ENCODE measurements at regions not wholly inside any gene's neighbourhood (a gene's known extent, or its start where the extent isn't known, plus 50 kb on each side); places are given as distances from the start of the nearest gene placed in this dataset.

DNA sequence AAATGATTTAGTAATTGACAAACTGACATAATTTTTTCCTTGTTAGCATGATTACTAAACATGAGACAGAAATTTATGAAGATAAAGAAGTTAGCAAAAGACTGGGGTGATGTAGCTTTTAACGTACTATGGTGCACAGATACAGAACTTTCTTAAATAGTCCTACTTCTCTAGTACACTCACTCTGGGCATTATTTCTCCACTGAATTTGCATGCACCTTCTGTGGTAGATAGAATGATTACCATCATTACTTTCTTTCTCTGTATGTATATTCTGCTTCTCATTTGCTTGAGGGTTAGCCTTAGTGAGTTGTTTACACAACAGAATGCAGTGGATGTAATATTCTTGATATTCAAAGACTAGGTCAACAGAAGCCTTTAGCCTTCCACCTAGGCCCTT, 173.1 kb upstream of the EPHA7 start:
- no peak for DNase-seq (ENCODE audit: low read depth in 4 of 4, low spot score in 2 of 4)

DNA sequence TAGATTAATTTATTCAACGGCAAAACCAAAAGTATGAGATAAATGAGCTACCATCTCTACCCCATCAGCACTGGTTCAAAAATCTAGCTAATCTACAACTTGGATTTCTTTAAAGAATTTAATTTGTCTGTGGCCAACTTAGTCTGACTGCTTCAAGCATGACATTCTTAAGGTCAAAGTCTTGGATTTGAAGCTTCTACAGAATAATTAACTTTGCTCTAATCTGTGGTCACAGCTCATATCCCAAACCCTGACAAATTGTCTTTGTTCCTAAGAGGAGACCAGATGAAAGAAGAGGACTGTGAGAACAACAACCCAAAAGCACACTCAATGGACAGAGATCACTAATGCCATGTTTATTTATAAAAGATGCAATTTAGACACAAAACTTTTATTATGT, 166.9 kb upstream of the EPHA7 start:
- no peak for DNase-seq (ENCODE audit: low read depth in 4 of 4, low spot score in 2 of 4)

- DNase-seq (ENCODE audit: low read depth in 4 of 4, low spot score in 2 of 4) = no peak
These were observed 164.9 kb upstream of the EPHA7 start for GRCh38 chr6:93584300-93584699.

DNA sequence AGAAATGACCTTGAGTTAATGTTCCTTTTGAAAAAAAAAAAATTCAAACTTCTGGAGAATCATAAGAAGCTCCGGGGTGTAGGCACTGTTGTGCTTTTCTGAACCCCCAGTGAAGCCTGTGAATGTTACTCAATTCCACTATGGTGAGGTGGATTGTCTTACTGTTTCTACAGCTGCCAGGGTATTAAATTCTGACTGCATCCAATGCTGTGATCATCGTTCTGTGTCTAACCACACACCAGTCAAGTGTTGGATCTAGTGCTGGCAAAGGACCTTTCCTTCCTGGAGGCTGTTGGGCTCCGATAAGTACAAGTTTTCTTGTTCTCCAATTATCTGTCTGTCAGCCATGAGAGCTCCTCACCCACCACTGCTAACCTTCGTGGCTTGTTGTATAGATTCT, 162.0 kb upstream of the EPHA7 start:
- DNase-seq (ENCODE audit: low read depth in 4 of 4, low spot score in 2 of 4) = peak in 1 of 4 donors; percentile 24

GRCh38 chr6:93580446-93580845, 161.1 kb upstream of the EPHA7 start:
- no peak for DNase-seq (ENCODE audit: low read depth in 4 of 4, low spot score in 2 of 4)

GRCh38 chr6:93575495-93576267, 156.3 kb upstream of the EPHA7 start:
- DNase-seq (ENCODE audit: low read depth in 4 of 4, low spot score in 2 of 4) = no peak

GRCh38 chr6:93574299-93574698, 154.9 kb upstream of the EPHA7 start:
- DNase-seq (ENCODE audit: low read depth in 4 of 4, low spot score in 2 of 4) = no peak

- DNase-seq (ENCODE audit: low read depth in 4 of 4, low spot score in 2 of 4) = no peak
These were observed 152.0 kb upstream of the EPHA7 start for GRCh38 chr6:93571346-93571745.

- DNase-seq (ENCODE audit: low read depth in 4 of 4, low spot score in 2 of 4) = no peak
These were observed 148.8 kb upstream of the EPHA7 start for GRCh38 chr6:93568169-93568568.

DNA sequence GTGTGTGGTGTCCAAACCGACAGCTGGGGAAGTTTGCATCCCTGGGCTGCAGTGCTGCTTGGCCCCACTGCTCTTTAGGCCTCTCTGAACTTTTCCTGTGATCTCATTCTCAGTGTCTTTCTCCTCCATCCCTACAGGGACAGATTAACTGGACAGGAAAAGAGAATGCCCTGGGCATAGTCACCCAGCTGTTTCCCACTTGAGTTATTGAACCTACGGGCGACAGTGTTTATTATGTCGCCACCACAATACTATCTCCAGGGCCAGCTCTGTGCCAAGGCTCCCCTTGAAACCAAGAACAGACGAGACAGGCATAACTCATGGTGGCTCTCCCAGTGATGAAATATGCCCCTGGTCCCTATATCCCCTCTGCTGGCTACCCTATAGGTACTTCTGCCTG, 147.8 kb upstream of the EPHA7 start:
- DNase-seq (ENCODE audit: low read depth in 4 of 4, low spot score in 2 of 4) = no peak

DNA sequence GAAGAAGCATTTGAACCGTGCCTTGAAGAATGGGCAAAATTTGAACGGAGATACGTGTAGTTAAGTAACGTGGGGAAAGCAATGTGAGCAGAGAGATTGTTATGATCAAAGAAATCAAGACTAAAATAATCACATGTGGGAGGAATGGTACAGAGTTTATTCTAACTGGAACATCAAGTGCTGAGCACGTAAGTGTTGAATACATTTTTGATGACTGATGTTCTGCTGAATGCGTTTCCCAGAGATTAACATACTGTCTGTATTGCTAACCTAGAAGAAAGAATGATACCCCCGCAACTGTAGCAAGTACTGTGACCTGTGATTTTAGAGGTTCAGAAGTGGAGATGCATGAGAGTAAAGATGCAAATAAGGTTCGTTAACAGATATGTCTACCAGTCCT, 146.9 kb upstream of the EPHA7 start:
- DNase-seq (ENCODE audit: low read depth in 4 of 4, low spot score in 2 of 4) = no peak

GRCh38 chr6:93562582-93562981, 143.2 kb upstream of the EPHA7 start:
- no peak for DNase-seq (ENCODE audit: low read depth in 4 of 4, low spot score in 2 of 4)

DNA sequence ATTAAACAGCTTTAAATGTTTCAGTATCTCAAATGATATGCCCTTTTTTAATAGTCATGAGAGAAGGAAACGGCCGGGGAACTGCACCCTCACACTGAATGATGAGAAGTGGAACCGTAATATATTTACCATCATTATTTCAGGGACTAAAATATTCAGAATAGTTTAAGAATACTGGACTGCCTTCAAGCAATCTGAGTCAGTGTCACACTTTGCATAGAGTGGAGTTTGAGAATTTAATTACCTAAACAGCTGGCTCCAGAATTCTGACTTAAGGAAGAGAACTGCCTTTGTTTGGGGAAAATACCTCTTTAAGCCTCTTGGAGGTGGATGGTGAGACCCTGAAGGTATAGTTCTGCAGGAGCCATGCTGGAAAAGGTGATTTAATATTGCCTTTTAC, 135.9 kb upstream of the EPHA7 start:
- DNase-seq (ENCODE audit: low read depth in 4 of 4, low spot score in 2 of 4) = no peak

- DNase-seq (ENCODE audit: low read depth in 4 of 4, low spot score in 2 of 4) = no peak
These were observed 134.7 kb upstream of the EPHA7 start for GRCh38 chr6:93554018-93554417.

DNA sequence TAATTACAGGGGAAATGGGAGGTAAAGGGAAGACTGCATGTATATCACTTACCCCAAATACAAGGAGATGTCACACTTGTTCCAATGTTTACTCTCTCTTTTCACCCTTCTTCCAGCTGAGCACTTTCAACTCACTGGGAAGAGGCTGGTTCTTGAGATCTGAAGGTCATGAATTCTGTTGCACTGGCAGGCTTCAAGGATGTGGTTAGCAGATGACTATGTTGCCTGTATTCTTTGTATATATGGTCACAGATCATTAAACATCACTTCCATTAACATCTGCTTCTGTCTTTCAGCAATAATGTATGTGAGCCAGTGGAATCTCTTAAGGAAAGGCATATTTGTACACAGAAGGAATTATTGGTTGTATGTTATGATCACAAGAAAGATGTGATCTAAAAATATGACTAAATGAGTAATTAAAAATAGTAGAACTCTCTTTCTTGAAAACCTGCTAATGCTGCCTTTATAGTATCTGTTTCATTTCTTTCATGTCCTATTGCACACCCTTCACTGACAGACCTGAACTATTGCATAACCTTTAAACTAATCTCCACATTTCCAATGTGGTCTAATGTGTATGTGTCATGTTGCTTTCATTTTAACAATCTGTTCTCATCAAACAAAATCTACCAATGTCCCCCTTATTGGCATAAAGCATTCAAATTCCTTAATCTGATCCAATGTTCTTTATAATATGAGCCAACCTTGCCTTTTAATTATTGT, 131.4 kb upstream of the EPHA7 start:
- DNase-seq (ENCODE audit: low read depth in 4 of 4, low spot score in 2 of 4) = no peak

DNA sequence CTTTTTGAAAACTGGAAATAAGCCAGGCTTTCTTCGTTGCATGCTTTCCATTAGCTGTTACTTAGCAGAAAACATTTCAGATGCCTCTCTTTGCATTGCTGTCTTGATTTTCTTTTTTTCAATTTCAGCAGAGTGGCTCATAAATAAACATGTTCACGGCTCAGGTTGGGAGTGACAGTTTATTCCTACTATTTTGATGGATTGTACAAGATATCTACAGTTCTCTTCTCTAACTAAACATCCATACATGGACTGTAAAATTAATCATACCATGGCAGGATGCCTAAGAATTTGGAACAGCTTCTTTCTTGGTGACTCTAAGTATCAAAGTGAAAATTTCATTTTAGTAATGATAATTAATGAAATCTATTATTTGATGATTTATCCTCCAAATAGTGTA, 130.5 kb upstream of the EPHA7 start:
- no peak for DNase-seq (ENCODE audit: low read depth in 4 of 4, low spot score in 2 of 4)

DNA sequence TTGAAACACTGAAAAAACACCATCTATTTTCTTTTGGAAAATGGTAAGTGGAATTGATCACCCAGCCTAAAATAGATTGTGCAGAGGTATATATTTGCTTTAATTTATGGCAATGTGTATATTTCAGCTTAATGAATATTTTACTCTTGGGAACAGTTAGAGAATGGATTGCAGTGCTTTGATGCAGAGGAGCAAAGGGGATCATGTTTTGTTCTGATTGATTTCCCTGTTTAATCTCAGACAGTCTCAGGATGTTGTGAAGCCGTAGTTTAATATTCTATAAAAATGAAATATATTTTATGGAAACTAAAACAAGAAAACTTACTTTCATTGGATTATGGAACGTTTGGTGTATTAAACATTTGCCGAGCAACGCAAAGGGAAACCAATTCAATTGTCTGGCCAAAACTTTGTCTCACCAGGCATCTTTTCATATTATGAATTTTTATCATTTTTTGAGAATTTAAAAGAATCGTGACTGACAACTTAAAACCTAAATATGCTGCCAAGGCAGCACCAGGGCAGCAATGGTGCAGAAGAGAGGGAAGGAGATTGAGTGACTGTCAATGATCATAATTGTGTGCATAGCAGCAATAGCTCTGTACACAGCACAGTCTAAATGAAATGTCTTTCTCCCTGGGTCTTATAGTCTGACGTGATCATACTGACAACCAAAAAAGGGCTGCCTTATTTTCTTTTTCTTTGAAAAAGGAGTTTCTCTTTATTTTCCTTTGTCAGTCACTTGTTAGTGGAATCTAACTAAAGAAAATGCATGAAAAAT, 105.5 kb upstream of the EPHA7 start:
- no peak for DNase-seq (ENCODE audit: low read depth in 4 of 4, low spot score in 2 of 4)

GRCh38 chr6:93523365-93523764, 104.0 kb upstream of the EPHA7 start:
- DNase-seq (ENCODE audit: low read depth in 4 of 4, low spot score in 2 of 4) = no peak

DNA sequence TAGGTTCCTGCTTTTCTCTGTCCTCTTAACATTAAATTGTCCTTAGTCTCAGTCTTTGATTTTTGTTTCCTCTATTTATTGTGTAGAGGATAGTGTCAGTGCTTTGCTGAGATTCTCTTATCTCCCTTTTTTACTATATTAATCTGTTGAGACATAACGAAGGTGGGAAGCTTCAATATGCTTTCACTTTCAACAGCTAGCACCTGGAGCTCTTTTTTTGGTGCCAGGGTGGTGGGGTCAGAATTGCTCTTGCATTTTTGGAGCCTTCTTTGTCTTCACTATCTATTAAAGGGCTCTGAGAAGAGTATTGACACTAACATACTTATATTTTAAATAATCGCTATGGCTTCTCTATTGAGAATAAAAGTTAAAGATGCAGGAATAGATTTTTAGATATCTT, 97.1 kb upstream of the EPHA7 start:
- no peak for DNase-seq (ENCODE audit: low read depth in 4 of 4, low spot score in 2 of 4)

DNA sequence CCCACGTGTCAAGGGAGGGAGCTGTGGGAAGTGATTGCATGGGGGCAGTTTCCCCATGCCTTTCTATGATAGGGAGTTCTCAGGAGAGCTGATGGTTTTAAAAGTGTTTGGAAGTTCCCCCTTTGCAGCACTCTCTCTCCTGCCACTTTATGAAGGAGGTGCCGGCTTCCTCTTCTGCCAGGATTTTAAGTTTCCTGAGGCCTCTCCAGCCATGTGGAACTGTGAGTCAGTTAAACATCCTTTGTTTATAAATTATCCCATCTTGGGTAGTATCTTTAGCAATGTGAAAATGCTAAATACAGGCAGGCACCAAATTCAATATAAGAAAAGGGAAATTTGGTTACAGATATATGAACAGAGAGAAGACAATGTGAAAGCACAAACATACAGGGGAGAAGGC, 96.4 kb upstream of the EPHA7 start:
- no peak for DNase-seq (ENCODE audit: low read depth in 4 of 4, low spot score in 2 of 4)

GRCh38 chr6:93498713-93499112, 79.4 kb upstream of the EPHA7 start:
- DNase-seq (ENCODE audit: low read depth in 4 of 4, low spot score in 2 of 4) = no peak

GRCh38 chr6:93496548-93496947, 77.2 kb upstream of the EPHA7 start:
- DNase-seq (ENCODE audit: low read depth in 4 of 4, low spot score in 2 of 4) = no peak

Measured in left renal cortex interstitium (tissue), 4 donors.